ENCODE measurements at regions not wholly inside any gene's neighbourhood (a gene's known extent, or its start where the extent isn't known, plus 50 kb on each side); places are given as distances from the start of the nearest gene placed in this dataset.

DNA sequence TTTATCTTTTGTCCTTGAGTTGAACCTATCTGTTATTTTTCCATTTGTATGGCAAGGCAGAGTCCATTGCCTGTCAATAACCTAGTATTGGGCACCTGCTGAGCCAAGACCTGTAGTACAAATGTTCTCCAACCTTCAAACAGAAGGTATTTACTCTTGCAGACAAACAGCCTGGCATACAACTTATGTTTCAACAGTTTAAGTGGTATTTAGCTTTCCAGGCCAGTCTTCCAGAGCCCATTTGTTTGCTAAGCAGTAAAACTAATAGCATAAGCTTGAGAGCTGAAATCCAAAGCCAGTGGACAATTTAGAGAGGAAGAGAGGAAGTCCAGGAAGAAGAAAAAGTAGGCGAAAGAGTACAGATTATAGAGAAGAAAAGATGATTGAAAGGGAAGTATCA is 979.3 kb downstream of the GLUD2 start (continued):
- TF ChIP-seq JUND (IDR thresholded peaks at IDR 0.05) (no peak), FOXA1 (IDR thresholded peaks at IDR 0.05) (no peak)

DNA sequence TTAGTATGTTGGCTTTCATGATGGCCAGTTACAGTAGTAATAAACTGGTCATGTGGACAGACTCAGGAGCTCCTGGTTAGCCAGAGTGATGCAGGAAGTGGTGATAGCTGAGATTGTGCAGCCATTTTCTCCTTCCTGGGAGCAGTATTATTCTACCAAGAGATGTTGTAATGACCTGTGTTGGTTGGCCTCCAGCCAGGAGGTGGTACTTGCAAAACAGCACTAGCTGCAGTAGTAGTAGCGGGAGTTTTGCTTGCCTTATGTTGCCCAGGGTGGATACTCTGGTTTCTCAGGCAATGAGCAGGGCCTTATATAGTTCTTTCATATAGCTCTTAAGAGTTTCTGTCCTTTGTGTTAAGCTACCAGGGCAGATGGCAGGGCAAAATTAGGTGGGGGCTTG is 998.8 kb downstream of the GLUD2 start:
- Histone ChIP-seq H3K36me3 (ENCODE audit: control insufficient read depth in 4 of 4, insufficient read depth in 3 of 4, low read depth in 1 of 4, low read length in 3 of 4) (no peaks in the 10 kb centered on the region), H3K27ac (ENCODE audit: low read depth in 1 of 2, low read length in 2 of 2) (no peak overlapping the region), H3K4me1 (ENCODE audit: control insufficient read depth in 4 of 4, insufficient read depth in 4 of 4, low read length in 3 of 4) (no peaks in the 10 kb centered on the region), H3K4me3 (ENCODE audit: low read depth in 1 of 3, low read length in 3 of 3) (no peak overlapping the region), H3K27me3 (ENCODE audit: control insufficient read depth in 4 of 4, insufficient read depth in 4 of 4, low read length in 3 of 4) (no peaks in the 10 kb centered on the region), H3K9ac (ENCODE audit: low read depth in 1 of 2, low read length in 2 of 2) (no peak overlapping the region), H3K9me3 (ENCODE audit: control insufficient read depth in 4 of 4, low read length in 3 of 4) (no peaks in the 10 kb centered on the region)
- no peak for TF ChIP-seq RAD21 (IDR thresholded peaks at IDR 0.05)
- 87% methylated on average over 1 of the region's 1 CpG for WGBS
- no peak for DNase-seq (ENCODE audit: low spot score)

DNA sequence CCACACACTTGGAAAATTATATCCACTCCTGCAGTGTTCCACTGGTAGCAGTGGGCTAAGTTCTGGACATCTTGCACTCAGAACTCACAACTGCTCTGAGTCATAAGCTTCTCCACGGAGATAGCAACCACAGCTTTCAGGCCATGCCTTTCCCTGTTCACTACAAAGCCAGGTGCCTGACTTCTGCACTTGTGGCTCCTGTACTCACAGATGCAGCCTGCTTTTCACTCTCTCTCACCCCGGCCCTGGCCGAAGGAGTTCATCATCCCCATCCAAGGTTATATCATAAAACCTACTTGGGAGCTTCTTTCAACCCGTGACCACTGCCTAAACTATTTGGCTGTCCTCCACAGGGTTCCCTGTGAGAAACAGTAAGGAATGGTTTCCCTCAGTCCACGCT is 999.4 kb downstream of the GLUD2 start:
- 78% methylated on average over 5 of the region's 5 CpGs for WGBS
- Histone ChIP-seq H3K4me3 (ENCODE audit: low read depth in 1 of 3, low read length in 3 of 3) (no peak overlapping the region), H3K27ac (ENCODE audit: low read depth in 1 of 2, low read length in 2 of 2) (no peak overlapping the region), H3K36me3 (ENCODE audit: control insufficient read depth in 4 of 4, insufficient read depth in 3 of 4, low read depth in 1 of 4, low read length in 3 of 4) (no peaks in the 10 kb centered on the region), H3K4me1 (ENCODE audit: control insufficient read depth in 4 of 4, insufficient read depth in 4 of 4, low read length in 3 of 4) (no peaks in the 10 kb centered on the region), H3K9me3 (ENCODE audit: control insufficient read depth in 4 of 4, low read length in 3 of 4) (no peaks in the 10 kb centered on the region), H3K27me3 (ENCODE audit: control insufficient read depth in 4 of 4, insufficient read depth in 4 of 4, low read length in 3 of 4) (no peaks in the 10 kb centered on the region), H3K9ac (ENCODE audit: low read depth in 1 of 2, low read length in 2 of 2) (no peak overlapping the region)
- no peak for TF ChIP-seq NR2F2 (IDR thresholded peaks at IDR 0.05)
- no peak for TF ChIP-seq JUND (IDR thresholded peaks at IDR 0.05)
- TF ChIP-seq EGR1 (IDR thresholded peaks at IDR 0.05; ENCODE audit: low read depth in 2 of 2) = no peak
- TF ChIP-seq HNF4G (IDR thresholded peaks at IDR 0.05) = no peak
- no peak for TF ChIP-seq SP1 (IDR thresholded peaks at IDR 0.05)
- TF ChIP-seq, protein P1, sequence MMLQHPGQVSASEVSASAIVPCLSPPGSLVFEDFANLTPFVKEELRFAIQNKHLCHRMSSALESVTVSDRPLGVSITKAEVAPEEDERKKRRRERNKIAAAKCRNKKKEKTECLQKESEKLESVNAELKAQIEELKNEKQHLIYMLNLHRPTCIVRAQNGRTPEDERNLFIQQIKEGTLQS (IDR thresholded peaks at IDR 0.05) = no peak
- TF ChIP-seq TAF1 (conservative IDR thresholded peaks at IDR 0.05) = no peak
- no peak for TF ChIP-seq FOXA2 (IDR thresholded peaks at IDR 0.05)
- TF ChIP-seq RAD21 (IDR thresholded peaks at IDR 0.05) = no peak
- no peak for TF ChIP-seq YY1 (IDR thresholded peaks at IDR 0.05)
- TF ChIP-seq, protein P2, sequence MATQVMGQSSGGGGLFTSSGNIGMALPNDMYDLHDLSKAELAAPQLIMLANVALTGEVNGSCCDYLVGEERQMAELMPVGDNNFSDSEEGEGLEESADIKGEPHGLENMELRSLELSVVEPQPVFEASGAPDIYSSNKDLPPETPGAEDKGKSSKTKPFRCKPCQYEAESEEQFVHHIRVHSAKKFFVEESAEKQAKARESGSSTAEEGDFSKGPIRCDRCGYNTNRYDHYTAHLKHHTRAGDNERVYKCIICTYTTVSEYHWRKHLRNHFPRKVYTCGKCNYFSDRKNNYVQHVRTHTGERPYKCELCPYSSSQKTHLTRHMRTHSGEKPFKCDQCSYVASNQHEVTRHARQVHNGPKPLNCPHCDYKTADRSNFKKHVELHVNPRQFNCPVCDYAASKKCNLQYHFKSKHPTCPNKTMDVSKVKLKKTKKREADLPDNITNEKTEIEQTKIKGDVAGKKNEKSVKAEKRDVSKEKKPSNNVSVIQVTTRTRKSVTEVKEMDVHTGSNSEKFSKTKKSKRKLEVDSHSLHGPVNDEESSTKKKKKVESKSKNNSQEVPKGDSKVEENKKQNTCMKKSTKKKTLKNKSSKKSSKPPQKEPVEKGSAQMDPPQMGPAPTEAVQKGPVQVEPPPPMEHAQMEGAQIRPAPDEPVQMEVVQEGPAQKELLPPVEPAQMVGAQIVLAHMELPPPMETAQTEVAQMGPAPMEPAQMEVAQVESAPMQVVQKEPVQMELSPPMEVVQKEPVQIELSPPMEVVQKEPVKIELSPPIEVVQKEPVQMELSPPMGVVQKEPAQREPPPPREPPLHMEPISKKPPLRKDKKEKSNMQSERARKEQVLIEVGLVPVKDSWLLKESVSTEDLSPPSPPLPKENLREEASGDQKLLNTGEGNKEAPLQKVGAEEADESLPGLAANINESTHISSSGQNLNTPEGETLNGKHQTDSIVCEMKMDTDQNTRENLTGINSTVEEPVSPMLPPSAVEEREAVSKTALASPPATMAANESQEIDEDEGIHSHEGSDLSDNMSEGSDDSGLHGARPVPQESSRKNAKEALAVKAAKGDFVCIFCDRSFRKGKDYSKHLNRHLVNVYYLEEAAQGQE (IDR thresholded peaks at IDR 0.05) = no peak
- TF ChIP-seq, protein P3, sequence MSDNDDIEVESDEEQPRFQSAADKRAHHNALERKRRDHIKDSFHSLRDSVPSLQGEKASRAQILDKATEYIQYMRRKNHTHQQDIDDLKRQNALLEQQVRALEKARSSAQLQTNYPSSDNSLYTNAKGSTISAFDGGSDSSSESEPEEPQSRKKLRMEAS (IDR thresholded peaks at IDR 0.05) = no peak
- no peak for DNase-seq (ENCODE audit: low spot score)

DNA sequence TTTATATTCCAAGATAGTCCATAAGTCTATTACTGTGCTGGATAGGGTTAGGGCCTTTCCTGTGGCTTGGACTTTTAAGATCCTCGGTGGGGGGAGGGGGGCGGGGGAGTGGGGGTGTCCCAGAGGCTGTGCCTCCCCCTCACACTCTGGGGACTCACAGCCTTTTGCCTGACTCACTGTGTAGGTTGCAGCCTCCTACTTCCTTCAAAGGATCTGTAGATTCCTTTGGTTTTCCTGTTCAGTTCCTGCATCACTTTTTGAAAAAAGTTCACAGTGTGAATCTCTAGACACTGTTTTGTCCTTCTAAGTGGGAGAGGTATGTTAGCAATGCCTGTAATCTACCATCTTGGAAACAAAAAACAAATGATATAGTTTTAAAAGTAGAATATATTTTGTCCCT is 999.9 kb downstream of the GLUD2 start:
- no peak overlapping the region for H3K4me3 ChIP-seq (ENCODE audit: low read depth in 1 of 3, low read length in 3 of 3)
- 35% methylated on average over 2 of the region's 2 CpGs for WGBS
- TF ChIP-seq GABPA (IDR thresholded peaks at IDR 0.05 in 1 of 2, conservative IDR thresholded peaks at IDR 0.05 in 1 of 2) = no peak
- TF ChIP-seq, protein P3 (IDR thresholded peaks at IDR 0.05) = no peak
- no peak for TF ChIP-seq RXRA (IDR thresholded peaks at IDR 0.05)
- TF ChIP-seq NR2F2 (IDR thresholded peaks at IDR 0.05) = no peak
- TF ChIP-seq FOXA1 (IDR thresholded peaks at IDR 0.05) = no peak
- TF ChIP-seq, protein P1 (IDR thresholded peaks at IDR 0.05) = no peak
- no peak for TF ChIP-seq EGR1 (IDR thresholded peaks at IDR 0.05; ENCODE audit: low read depth in 2 of 2)
- TF ChIP-seq TAF1 (conservative IDR thresholded peaks at IDR 0.05) = no peak
- H3K9ac ChIP-seq (ENCODE audit: low read depth in 1 of 2, low read length in 2 of 2) = no peak overlapping the region
- H3K9me3 ChIP-seq (ENCODE audit: control insufficient read depth in 4 of 4, low read length in 3 of 4) = no peaks in the 10 kb centered on the region
- no peaks in the 10 kb centered on the region for H3K36me3 ChIP-seq (ENCODE audit: control insufficient read depth in 4 of 4, insufficient read depth in 3 of 4, low read depth in 1 of 4, low read length in 3 of 4)
- no peak overlapping the region for H3K27ac ChIP-seq (ENCODE audit: low read depth in 1 of 2, low read length in 2 of 2)
- no peaks in the 10 kb centered on the region for H3K4me1 ChIP-seq (ENCODE audit: control insufficient read depth in 4 of 4, insufficient read depth in 4 of 4, low read length in 3 of 4)
- H3K27me3 ChIP-seq (ENCODE audit: control insufficient read depth in 4 of 4, insufficient read depth in 4 of 4, low read length in 3 of 4) = no peaks in the 10 kb centered on the region
- DNase-seq (ENCODE audit: low spot score) = no peak
